GM19025 (cell line): ENCODE measurements at regions not wholly inside any gene's neighbourhood (a gene's known extent, or its start where the extent isn't known, plus 50 kb on each side); places are given as distances from the start of the nearest gene placed in this dataset.

Experiments used
- ATAC-seq: cut with Tn5 transposase; IDR thresholded peaks from one replicate; pipeline ENCODE4 v1.9.1; 2021; ENCODE audit warnings: mild to moderate bottlenecking, low read depth, moderate library complexity; ENCODE audit not compliant: unreplicated experiment

- no peak for ATAC-seq
Measured at GRCh38 chr13:107200491-107200890, 632.6 kb upstream of the ARGLU1 start.

DNA sequence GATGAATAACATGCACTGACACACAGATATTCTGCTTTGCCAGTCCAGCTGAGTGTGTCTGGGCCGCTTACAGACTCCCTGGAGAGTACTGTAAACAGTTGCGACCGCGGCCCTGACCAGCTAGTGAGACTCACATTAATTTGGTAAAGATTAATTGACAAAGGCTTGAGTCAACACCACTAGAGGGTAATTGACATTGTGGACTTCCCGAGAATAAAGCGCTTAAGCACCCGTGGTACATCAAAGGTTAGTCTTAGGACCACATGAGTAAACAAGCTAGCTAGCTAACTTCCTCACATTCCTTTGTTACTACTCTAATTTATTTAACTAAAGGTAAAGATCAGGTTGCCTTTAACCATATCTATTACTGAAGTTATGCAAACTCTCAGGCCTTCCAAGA, 624.4 kb upstream of the ARGLU1 start:
- no peak for ATAC-seq

DNA sequence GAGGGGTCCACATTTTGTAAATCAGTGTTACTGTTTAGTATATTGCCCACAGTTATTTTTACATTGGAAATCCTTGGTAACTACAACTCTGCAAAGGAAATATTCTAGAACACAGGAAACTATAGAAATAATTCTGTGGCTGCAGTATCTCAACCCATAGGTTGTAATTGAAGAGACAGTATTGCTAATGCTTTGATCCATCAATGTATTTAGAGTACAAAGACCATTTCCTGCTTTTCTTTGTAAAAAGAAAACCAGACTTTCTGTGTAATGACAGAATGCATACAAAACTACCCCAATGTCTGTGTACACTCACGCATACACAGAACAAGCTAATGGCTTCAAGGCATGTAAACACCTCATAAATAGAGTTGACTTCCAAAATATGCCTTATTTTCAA, 622.1 kb upstream of the ARGLU1 start:
- no peak for ATAC-seq

DNA sequence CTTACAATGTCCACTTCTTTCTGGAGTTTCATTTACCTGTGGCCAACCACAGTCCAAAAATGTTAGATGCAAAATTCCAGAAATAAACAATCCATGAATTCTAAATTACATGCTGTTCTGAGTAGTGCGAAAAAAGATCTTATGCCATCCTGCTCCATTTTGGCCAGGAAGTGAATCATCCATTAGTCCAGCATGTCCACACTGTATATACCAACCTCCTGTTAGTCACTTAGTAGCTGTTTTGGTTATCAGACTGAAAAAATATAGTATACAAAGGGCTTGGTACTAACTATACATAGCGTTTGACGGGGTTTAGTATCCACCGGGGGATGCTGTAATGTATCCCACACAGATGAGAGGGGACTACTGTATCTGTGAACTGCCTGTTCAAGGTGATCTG, 618.0 kb upstream of the ARGLU1 start:
- ATAC-seq = no peak

DNA sequence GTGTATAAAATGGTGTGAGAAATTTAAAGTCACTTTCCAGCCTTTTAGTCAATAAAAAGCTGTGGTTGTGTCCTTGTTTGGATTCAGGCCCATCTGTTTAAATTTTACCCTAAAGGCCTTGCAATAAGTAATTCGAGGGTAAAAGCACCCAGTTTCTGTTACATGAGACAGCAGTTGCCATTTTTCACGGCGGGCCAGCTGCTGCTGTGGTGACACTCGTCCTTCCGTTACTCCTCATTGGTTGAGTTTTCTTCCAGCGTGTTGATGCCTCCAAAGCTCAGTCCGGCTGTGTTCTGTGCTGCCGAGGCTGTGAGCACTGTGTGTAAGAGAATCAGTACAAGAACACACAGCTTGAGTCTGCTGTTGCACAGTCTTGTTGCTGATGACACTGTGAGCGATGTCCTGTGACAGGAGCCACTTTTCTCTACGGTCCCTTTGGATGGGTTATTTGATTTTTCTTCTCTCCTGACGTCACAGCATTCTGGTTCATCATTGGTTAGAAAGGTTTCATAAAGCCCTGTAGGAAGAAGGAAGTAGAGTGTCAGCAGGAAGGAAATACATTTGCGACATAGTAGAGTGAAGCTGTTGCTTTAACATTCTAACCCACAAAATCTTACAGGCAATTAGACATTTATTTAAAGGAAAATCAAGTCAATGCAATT, 602.5 kb upstream of the ARGLU1 start:
- no peak for ATAC-seq

DNA sequence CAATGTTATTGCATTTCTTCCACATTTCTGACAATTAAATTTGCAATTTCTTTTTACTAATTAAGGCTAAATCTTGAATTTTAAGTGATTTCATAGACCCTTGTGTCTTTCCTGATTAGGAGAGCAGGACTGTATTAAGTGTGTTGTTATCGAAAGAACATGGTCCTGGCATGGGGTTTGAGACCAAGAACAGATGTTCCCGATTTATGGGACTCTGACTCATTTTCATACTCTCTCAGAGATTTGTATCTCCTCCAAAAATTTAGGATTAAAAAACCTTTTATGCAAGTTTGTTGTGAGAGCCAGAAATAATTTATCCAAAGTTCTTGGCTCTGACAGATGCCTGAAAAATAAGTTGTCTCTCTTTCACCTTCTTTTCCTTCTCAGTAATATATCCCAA, 589.3 kb upstream of the ARGLU1 start:
- no peak for ATAC-seq

- ATAC-seq = no peak
Measured at GRCh38 chr13:107144432-107144831, 576.5 kb upstream of the ARGLU1 start.

DNA sequence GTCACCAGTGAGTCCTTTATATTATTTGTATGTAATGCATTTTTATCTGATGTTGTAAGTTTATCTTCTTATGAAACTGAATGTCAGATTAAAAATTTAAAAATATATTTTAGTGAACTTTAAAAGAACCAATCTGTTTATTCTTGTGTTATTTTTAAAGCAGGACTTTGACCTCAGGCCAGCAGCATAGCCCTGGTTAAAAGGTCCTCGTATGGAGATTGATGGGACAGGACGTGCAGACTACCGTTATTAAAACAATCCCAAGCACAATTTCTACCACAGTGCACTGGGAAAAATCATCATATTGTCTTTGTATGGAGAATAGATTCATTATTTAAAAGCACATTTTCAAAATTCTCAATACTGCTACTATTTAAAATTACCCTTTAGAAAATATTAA, 573.8 kb upstream of the ARGLU1 start:
- ATAC-seq = no peak

DNA sequence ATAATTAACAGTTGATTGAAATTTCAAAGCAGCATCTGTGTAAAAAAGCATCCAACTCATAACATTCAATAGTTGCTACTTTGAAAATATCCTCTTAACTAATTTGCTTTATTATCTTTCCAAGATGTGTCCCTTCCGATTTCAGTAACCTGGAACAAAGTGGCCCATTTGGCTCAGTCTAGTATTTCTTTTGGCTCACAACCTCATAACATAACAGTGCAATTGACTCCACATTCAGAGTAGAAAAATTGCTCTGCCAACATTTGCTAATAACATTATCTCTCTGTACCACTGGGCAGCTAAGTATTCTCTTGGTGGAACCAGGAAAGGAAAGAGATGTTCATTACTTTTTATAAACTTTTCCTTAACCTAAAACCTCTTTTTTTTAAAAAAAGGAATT, 571.1 kb upstream of the ARGLU1 start:
- ATAC-seq = no peak

DNA sequence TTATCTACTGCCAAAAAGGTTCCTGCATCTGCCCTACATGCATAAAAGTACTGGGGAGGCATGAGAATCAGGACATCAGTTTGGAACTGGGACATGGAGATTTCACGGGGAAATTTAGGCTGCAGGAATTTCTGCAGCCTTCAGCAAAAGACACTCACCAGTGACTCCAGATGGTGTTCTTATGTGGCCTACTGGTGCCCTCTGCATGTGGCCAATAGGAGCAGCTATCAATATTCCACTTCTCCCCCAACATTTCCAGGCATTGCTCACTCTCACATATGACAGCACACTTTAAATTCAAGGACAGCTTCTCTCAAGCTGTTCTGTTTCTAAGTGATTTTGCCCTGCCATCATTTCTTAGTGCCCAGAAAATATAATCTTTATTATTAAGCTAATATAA, 570.5 kb upstream of the ARGLU1 start:
- no peak for ATAC-seq

- ATAC-seq = no peak
Measured at GRCh38 chr13:107133950-107134349, 566.0 kb upstream of the ARGLU1 start.

- no peak for ATAC-seq
Measured at GRCh38 chr13:107130566-107130965, 562.6 kb upstream of the ARGLU1 start.

DNA sequence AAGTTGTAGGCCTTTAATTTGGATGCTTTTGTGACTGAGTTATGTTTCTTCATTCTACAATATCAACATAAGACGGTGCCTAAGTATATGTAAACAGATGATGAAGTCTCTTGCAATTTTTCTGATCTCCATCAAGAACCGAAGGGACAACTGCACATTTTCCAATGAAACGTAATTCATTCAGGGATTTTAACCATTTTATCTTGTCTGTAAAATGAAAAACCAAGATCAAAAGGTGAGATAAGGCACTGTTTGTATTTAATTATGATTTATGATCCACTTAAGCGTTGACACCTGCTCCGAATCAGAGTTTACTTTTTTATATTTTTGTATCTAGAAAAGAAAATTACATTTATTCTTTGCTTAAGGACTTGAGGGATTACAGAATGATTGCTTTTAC, 556.8 kb upstream of the ARGLU1 start:
- ATAC-seq = no peak

GRCh38 chr13:107124129-107124718, 556.3 kb upstream of the ARGLU1 start:
- no peak for ATAC-seq

DNA sequence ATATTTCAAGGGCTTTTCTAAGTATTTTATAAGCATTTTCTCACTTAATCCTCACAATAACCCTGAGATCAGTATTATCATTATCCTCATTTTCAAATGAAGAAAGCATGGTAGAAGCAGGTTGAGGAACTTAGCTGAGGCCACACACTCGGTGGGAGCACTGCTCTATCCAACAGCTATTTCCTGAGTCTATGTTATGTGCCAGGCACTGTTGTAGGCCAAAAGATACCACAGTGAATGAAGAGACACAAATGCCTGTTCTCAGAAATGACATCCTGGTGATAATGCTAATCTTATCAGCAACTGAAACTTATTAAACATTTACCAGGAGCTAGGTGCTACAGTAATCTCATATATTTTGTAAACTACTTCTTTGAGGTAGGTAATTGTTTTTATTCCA, 553.9 kb upstream of the ARGLU1 start:
- no peak for ATAC-seq

DNA sequence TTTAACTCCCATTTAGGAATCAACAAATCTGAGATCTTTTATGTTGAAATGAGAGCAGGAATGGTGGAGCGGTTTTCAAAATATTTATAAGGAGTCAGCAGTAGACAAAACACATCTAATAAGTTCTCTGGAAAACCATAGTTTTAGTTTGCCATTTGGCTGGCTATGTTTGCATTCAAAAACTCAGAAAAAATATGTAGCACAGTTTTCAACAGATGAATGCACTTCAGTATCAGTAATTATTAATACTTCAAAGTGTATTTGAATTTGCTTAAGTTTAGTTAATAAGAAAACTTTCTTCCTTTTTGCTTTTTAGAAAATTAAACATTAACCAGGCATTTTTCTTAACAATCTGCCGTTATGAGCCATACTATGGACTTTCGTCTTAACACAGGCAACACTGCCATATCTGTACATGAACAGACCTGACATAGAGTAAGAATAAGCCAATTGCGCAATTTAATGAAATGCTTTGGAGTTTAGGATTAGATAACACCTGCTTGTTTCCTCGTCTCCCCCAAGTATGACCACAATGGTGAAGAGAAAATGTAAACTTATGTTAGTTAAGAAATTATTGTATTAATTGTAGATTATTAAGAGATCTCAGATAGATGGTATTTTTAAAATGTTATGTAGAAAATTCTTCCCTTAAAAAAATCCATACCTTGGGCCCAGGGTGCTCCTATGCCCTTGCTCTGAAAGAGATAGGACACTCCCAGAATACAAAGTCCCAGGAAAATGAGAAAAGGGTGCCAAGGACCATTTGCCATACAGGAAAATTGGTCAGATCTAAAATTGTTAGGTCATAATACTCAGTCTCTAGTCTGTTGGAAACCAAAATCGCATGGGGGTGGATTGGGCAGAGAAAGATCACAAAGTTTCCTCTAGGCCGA, 552.3 kb upstream of the ARGLU1 start:
- no peak for ATAC-seq

DNA sequence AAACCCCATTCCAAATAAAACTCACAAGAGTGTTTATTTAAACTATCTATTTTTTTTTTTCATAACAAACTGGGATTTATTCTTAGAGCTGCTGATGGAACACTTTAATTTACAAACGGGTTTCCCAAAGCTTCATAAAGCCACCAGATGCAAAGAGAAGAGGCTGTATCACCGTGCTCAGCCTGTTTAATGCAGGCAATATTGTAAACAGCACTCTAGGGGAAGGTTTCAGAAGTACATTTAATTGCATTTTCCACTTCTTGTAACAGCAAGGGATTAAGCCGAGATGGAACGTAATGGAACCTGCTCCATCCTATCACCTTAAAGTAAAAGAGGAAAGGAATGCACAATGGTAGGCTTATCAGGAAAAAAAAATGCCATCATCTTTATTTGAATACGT, 550.6 kb upstream of the ARGLU1 start:
- ATAC-seq = no peak

GRCh38 chr13:107117327-107118012, 549.5 kb upstream of the ARGLU1 start:
- ATAC-seq = no peak

- ATAC-seq = no peak
Measured at GRCh38 chr13:107113387-107113786, 545.5 kb upstream of the ARGLU1 start.

- ATAC-seq = no peak
Measured at GRCh38 chr13:107111248-107111647, 543.3 kb upstream of the ARGLU1 start.

DNA sequence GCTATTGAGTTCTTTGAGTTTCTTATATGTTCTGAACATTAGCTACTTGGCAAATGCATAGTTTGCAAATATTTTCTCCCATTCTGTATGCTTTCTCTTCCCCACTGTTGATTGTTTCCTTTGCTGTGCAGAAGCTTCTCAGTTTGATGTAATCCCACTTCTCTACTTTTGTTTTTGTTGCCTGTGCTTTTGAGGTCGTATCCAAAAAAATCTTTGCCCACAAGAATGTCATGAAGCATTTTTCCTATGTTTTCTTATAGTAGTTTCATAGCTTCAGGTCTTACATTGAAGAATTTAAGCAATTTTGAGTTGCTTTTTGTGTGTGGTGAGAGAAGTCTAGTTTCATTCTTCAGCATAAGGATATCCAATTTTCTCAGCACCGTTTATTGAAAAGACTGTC, 536.7 kb upstream of the ARGLU1 start:
- no peak for ATAC-seq
